AG04450 (cell line): ENCODE measurements at regions not wholly inside any gene's neighbourhood (a gene's known extent, or its start where the extent isn't known, plus 50 kb on each side); places are given as distances from the start of the nearest gene placed in this dataset.
"Not testable (repeated sequence)": the region's sequence is repeated elsewhere in the genome, so short reads cannot be mapped to it uniquely, and the experiment has no call there.

Source experiments
- CTCF ChIA-PET: fragments of 300-600, 350-600 bp; formaldehyde crosslinking; extraction: SDS; loops from one replicate; lab custom pipeline; 2022; ENCODE audit warnings: antibody characterized with exemption, inconsistent platforms; lab: Charles Lee
- POLR2A ChIA-PET: fragments of 350-600 bp; formaldehyde crosslinking; extraction: SDS; loops from one replicate; lab custom pipeline; 2021; ENCODE audit warnings: antibody characterized with exemption, inconsistent platforms; lab: Yijun Ruan, JAX
- DNase-seq: peaks from one replicate; pipeline ENCODE4 v3.0.0-alpha.2; 2011; ENCODE audit warnings: low read depth, low spot score
- H3K27ac ChIP-seq: one replicate; pipeline ENCODE4 v1.5.1; 2012; ENCODE audit warnings: low read depth, low read length, control low read depth
- H3K27me3 ChIP-seq: one replicate; pipeline ENCODE4 v1.6.0; 2012; ENCODE audit warnings: low read length; ENCODE audit not compliant: control insufficient read depth, insufficient read depth
- H3K4me3 ChIP-seq: 2 replicates; pipeline ENCODE4 v1.5.1; 2011; ENCODE audit warnings: mild to moderate bottlenecking, low read depth, low read length, control low read depth
- H3K9me3 ChIP-seq: 2 replicates; pipeline ENCODE4 v1.5.1; 2012; ENCODE audit warnings: low read length; ENCODE audit not compliant: control insufficient read depth, insufficient read depth
- TF ChIP-seq, protein P1 (sequence below): IDR thresholded peaks from 2 replicates; pipeline ENCODE4 v1.5.1; 2011; ENCODE audit warnings: low read depth, low read length, control low read depth, inconsistent platforms

DNA sequence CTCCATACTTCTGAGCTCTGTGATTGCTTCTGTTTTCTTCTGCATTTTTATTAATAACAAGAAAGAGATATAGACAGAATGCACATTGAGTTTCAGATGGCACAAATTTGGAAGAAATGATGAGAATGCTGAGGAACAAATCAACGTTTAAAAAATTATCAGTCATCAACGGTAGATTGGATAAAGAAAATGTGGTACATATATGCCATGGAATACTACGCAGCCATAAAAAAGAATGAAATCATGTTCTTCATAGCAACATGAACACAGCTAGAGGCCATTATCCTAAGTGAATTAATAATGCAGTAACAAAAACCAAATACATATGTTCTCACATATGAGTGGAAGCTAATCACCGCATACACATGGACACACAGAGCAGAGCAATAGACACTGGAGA, 81.8 kb downstream of the DUSP6 start:
- TF ChIP-seq, protein P1, sequence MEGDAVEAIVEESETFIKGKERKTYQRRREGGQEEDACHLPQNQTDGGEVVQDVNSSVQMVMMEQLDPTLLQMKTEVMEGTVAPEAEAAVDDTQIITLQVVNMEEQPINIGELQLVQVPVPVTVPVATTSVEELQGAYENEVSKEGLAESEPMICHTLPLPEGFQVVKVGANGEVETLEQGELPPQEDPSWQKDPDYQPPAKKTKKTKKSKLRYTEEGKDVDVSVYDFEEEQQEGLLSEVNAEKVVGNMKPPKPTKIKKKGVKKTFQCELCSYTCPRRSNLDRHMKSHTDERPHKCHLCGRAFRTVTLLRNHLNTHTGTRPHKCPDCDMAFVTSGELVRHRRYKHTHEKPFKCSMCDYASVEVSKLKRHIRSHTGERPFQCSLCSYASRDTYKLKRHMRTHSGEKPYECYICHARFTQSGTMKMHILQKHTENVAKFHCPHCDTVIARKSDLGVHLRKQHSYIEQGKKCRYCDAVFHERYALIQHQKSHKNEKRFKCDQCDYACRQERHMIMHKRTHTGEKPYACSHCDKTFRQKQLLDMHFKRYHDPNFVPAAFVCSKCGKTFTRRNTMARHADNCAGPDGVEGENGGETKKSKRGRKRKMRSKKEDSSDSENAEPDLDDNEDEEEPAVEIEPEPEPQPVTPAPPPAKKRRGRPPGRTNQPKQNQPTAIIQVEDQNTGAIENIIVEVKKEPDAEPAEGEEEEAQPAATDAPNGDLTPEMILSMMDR, result no peak
- ChIA-PET POLR2A (no interaction called here), CTCF (no interaction called here)
- H3K4me3 ChIP-seq, result no peak overlapping the region
- H3K27ac ChIP-seq, result no peak overlapping the region
- no peak for DNase-seq
- H3K27me3 ChIP-seq, result no peaks in the 10 kb centered on the region
- H3K9me3 ChIP-seq, result no peaks in the 10 kb centered on the region

- POLR2A ChIA-PET, result no interaction called here
- CTCF ChIA-PET, result no interaction called here
- no peak overlapping the region for H3K27ac ChIP-seq
- no peak overlapping the region for H3K4me3 ChIP-seq
- no peak for DNase-seq
- no peaks in the 10 kb centered on the region for H3K27me3 ChIP-seq
- TF ChIP-seq, protein P1, result no peak
- no peaks in the 10 kb centered on the region for H3K9me3 ChIP-seq
Observed at GRCh38 chr12:89269174-89269573, 83.1 kb downstream of the DUSP6 start.

DNA sequence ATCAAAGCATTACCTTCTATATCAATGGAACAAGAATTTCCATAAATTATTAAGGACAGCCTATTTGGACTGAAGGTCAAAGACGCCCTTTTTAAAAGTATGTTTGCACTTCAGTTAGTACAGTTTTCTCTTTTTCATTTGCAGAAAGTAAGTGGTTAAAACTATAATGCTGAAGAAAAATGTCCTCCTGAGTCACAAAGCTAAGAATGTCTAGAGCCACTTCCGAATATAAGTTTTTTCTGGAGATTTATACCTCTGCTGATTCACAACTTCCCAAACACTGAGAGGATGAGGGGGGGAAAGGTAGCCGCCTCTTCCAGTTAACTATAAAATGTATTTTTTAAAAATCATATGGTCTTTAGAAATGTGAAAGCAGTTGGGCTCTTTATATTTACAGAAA, 84.9 kb downstream of the DUSP6 start:
- CTCF ChIA-PET, result no interaction called here
- Histone ChIP-seq H3K9me3 (no peaks in the 10 kb centered on the region), H3K4me3 (no peak overlapping the region), H3K27ac (no peak overlapping the region), H3K27me3 (no peaks in the 10 kb centered on the region)
- TF ChIP-seq, protein P1, result no peak
- DNase-seq, result no peak
- POLR2A ChIA-PET, result no interaction called here

GRCh38 chr12:89266574-89267188, 85.6 kb downstream of the DUSP6 start:
- POLR2A ChIA-PET, H3K9me3 ChIP-seq, H3K4me3 ChIP-seq, H3K27ac ChIP-seq, CTCF ChIA-PET, H3K27me3 ChIP-seq, DNase-seq: not testable (repeated sequence)

DNA sequence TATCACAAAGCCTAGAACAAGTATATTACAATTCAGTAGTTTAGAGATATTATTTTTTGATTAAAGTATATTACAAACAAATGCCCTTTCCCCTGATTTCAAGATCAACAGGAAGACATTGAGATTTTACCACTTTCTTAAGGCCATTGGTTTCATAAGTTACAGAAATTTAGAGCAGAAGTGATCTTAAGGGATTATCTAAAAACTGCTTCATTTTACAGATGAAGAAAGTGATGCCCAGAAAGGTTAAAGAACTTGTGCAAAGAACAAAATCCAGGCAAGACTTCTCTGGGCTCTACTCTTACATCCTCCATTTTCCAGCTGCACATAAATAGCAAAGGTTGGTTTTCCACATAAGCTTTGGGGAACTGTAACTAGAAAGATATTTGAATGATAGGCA, 87.5 kb downstream of the DUSP6 start:
- TF ChIP-seq, protein P1, result no peak
- H3K27ac ChIP-seq, result no peak overlapping the region
- ChIA-PET CTCF (no interaction called here), POLR2A (no interaction called here)
- DNase-seq, result no peak
- H3K9me3 ChIP-seq, result no peaks in the 10 kb centered on the region
- H3K4me3 ChIP-seq, result no peak overlapping the region
- H3K27me3 ChIP-seq, result no peaks in the 10 kb centered on the region
